HG03565 (cell line): ENCODE measurements at regions not wholly inside any gene's neighbourhood (a gene's known extent, or its start where the extent isn't known, plus 50 kb on each side); places are given as distances from the start of the nearest gene placed in this dataset.
"Not testable (repeated sequence)": the region's sequence is repeated elsewhere in the genome, so short reads cannot be mapped to it uniquely, and the experiment has no call there.

ENCODE experiments used
- ATAC-seq: cut with Tn5 transposase; IDR thresholded peaks from one replicate; pipeline ENCODE4 v1.9.1; 2021; ENCODE audit warnings: mild to moderate bottlenecking, moderate library complexity; ENCODE audit not compliant: unreplicated experiment

GRCh38 chr11:104776501-104777170, 121.6 kb downstream of the CASP12 start:
- ATAC-seq: no peak

DNA sequence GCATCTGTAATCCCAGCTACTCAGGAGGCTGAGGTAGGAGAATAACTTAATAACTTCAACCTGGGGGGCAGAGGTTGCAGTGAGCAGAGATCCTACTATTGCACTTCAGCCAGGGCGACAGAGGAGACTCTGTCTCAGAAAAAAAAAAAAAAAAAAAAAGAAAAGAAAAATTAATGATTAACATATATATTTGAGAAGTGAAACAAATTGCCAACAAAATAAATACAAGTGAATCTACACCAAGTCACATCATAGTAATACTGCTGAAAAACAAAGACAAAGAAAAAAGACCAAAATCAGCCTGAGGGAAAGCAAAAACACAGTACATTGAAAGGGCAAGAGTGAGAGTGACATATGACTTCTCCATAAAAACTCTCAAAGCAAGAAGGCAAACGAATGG, 123.7 kb downstream of the CASP12 start:
- ATAC-seq: no peak

- no peak for ATAC-seq
Observed at GRCh38 chr11:104772806-104773241, 125.4 kb downstream of the CASP12 start.

- no peak for ATAC-seq
Observed at GRCh38 chr11:104771763-104772162, 126.5 kb downstream of the CASP12 start.

DNA sequence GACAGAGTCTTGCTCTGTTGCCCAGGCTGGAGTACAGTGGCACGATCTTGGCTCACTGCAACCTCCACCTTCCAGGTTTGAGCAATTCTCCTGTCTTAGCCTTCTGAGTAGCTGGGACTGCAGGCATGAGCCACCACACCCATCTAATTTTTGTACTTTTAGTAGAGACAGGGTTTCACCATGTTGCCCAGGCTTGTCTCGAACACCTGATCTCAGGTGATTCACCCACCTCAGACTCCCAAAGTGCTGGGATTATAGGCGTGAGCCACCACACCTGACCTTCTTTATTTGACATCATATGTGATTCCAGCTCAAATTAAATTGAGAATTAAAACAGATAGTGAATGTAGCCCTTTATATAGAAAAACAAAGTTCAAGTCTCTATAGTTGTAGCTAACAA, 127.2 kb downstream of the CASP12 start:
- not testable (repeated sequence) for ATAC-seq

DNA sequence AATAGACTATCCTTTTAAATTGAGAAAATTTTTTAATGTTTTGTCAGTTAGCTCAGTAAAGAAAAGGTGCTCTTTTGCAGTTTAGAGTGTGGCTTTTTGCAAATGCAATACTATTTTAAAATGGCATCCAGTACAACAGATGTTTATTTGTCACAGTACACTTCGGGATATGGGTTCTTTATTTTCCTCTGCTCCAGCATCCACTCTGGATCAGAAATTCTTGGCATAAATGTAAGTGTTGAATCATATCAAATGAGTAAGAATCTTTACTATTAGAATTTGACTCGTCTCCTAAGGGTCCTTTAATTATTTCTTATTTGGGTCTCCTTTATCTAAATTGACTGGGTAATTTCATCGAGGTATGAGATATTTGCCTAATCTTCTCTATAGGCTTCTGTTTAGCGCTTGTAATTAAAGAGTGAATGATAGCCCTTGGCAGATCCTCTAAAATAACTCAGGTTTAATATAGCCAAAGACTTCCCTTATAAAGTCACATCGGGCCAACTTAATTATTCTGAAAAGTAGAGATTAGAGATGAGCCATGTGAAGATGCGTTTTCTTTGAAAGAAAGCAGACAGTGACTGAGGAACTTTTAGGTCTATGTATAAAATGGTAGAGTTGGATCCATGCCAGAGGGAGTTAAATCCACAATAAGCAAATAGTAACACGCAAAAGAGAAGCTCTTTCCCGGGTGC, 132.7 kb downstream of the CASP12 start:
- ATAC-seq: no peak

- ATAC-seq: no peak
Observed at GRCh38 chr11:104764710-104765045, 133.6 kb downstream of the CASP12 start.

- ATAC-seq: no peak
Observed at GRCh38 chr11:104763930-104764709, 134.1 kb downstream of the CASP12 start.

GRCh38 chr11:104761511-104761910, 136.7 kb downstream of the CASP12 start:
- no peak for ATAC-seq

DNA sequence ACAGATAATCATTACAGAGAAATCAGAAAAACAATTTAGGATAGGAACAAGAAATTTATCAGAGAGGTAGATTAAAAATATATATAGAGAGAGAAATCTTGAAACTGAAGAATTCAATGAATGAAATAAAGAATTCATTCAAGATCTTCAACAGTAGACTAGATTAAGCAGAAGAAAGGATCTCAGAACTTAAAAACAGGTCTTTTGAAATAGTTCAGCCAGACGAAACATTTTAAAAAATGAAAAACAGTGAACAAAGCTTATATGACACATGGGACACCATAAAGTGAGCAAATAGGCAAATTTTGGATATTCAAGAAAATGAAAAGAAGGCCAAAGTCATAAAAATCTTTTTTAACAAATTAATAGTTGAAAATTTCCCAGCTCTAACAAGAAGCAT, 138.8 kb downstream of the CASP12 start:
- no peak for ATAC-seq

DNA sequence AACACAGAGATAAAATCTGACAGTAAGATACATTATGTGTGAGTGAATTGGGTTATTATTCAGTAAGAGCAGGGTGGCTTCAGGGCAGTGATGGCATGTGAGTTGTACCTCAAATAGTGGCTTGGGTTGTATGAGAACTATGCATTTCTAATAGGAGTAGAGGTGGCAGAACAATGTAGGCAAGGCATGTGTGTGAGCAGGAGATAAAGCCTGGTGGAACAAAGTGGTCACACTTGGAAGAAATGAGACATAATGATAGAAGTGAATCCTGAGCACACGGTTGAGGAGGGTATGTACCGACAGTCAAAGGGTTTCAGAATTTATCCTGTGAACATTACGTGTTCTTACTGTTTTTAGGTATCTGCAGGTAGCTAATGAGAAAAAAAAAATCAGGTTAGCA, 159.3 kb downstream of the CASP12 start:
- no peak for ATAC-seq

DNA sequence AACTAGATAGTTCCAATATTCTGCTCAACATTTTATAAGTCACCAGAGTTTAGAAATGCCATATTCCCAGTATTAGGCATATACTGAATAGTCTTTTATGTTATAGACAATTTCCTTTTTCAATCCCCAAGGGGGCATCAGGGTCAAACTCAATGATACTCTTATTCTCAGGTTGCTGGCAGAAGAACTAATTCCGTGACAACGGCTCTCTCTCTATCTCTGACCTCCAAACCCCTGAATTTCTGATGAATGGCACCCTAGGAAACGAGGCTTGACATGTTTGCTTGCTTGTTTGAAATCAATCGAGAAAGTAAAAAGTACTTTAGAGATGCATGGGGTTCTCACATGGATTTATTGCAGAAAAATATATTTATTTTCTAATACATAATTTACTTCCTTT, 160.1 kb downstream of the CASP12 start:
- no peak for ATAC-seq

DNA sequence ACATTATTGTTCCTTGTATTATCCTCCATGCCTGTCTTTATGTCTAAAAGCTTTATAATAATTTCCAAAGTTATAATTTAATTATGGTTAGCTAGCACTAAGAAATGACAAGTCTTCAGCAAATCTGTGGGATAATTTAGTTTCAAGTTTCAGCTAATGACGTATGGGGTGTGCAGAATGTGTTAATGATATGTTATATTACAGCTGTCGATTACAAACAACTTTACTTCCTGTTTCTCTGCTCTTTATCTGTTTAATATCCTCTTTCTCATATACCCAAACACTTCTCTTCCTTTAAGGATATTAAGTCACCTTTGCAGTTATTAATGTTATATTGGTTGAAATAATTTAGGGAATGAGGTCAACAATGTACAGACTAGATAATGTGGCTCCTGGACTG, 161.8 kb downstream of the CASP12 start:
- no peak for ATAC-seq

DNA sequence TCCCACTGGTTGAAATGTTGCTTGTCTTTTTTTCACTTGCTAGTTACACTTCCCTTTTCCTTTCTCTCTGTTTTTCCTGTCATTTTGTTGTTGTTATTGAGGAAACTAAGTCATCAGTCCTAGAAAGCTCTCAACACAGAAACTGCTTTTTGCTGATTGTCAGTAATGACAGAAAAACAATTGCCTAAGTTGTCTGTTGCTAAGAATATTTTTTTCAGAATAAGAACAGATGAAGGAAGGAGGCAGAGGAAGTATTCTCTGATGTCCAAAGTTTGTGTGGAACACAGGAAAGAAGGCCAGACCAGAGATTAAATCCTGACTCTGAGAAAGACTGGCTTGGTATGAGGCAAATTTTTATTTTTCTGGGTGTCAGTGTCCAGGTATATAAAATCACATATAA, 163.3 kb downstream of the CASP12 start:
- no peak for ATAC-seq

DNA sequence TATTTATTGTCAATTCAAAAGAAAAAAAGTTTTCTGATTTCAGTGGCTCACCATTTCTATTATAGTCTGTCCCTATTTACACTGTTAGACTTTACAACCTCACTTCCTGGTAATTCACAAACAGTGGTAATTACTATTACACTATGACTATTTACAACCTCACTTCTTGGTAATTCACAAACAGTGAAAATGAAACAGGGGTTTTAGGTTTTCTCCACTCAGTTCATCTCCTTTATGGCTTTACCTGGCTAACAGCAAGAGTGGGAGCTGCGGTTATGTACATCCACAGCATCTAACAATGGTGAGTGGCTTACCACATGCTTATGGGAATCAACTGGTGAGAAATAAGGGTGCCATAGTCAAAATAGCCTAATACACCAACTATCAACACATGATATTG, 166.4 kb downstream of the CASP12 start:
- no peak for ATAC-seq

- no peak for ATAC-seq
Observed at GRCh38 chr11:104728927-104729326, 169.3 kb downstream of the CASP12 start.

DNA sequence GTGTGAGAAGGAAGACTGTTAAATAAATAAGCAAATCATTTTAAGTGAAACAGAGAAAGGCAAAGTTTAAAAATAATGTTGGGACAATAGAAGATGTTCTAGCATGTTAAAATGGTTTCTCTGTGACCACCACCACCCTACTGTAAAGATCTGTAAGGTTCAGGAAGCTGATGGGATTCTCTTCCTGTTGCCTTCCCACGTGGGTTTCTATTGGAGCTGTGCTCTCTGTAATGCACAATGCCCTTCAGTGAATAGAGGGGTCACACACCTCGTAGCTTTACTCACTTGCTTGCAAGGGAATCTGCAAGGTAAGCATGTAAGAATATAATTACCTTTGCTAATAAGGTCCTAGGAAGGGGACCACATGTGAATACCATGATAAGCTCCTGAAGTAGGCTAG, 170.5 kb downstream of the CASP12 start:
- no peak for ATAC-seq

- no peak for ATAC-seq
Observed at GRCh38 chr11:104727095-104727494, 171.2 kb downstream of the CASP12 start.

GRCh38 chr11:104725796-104726408, 172.4 kb downstream of the CASP12 start:
- no peak for ATAC-seq

DNA sequence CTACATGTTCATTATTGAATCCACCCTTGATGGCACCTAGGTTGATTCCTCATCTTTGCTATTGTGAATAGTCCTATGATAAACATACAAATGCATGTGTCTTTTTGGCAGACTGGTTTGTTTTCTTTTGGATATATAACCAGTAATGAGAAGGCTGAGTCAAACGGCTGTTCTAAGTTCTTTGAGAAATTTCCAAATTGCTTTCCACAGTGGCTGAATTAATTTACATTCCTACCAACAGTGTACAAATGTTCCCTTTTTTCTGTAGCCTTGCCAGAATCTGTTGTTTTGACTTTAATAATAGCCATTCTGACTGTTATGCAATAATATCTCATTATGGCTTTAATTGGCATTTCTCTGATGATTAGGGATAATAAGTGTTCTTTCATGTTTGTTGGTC, 184.9 kb downstream of the CASP12 start:
- ATAC-seq: no peak

DNA sequence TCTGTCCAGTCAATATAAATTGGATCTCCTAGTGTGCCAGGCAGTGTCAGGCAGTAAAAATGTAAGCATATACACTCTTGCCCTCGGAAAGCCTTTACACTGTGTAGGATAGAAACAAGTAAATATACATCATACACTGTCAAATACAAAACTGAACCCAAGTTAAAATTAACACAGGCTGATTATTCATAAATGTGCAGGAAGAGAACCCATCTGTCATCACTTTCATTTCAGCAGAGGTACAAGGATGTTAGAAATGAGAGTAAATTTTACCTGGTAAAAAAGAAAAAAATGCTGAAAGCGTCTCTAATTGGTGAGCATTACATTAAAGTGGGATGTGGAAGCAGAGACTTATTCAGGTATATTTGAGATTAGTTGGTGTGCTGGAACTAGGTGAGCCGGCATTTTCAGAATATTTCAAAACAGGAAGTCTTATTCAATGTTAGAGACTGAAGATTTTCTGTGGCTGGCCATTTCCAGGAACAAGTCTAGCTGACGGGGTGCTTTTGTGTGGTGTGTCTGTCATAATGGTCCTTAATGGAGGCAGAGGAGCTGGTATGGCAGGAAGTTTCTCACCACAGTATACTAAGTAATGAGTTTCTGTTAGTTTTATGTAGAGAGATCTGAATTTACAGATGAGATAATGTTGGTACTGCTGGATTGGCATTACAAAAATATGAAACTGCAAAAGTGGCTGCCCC, 192.6 kb downstream of the CASP12 start:
- peak; percentile 99 for ATAC-seq
